ENCODE measurements at regions not wholly inside any gene's neighbourhood (a gene's known extent, or its start where the extent isn't known, plus 50 kb on each side); places are given as distances from the start of the nearest gene placed in this dataset.

- no peak overlapping the region for H3K4me3 ChIP-seq (ENCODE audit: low read length)
- H3K4me1 ChIP-seq (ENCODE audit: control insufficient read depth, low read length), result peaks cover 27% of the 10 kb centered on the region
- no peaks in the 10 kb centered on the region for H4K20me1 ChIP-seq (ENCODE audit: control insufficient read depth, insufficient read depth, low read depth, low read length)
- H3K4me2 ChIP-seq (ENCODE audit: low read length), result no peak overlapping the region
- no peak overlapping the region for H3K27ac ChIP-seq (ENCODE audit: low read depth, low read length)
- peaks cover 6% of the 10 kb centered on the region; the same call in 1 of the 2 replicates for H3K27me3 ChIP-seq (ENCODE audit: control insufficient read depth, low read length)
- H3K9me3 ChIP-seq (ENCODE audit: control insufficient read depth, insufficient read depth, low read length), result no peaks in the 10 kb centered on the region
- no peak for TF ChIP-seq EZH2phosphoT487 (IDR thresholded peaks at IDR 0.05; ENCODE audit: borderline replicate concordance, low read length)
- TF ChIP-seq CTCF (IDR thresholded peaks at IDR 0.05; ENCODE audit: low read depth, low read length, poor library complexity, severe bottlenecking), result no peak
- no peaks in the 10 kb centered on the region for H3K79me2 ChIP-seq (ENCODE audit: control insufficient read depth, low read length)
- no peaks in the 10 kb centered on the region; the same call in 1 of the 2 replicates for H3F3A ChIP-seq (ENCODE audit: control insufficient read depth, insufficient read depth)
- H3K36me3 ChIP-seq (ENCODE audit: control insufficient read depth, low read length), result no peaks in the 10 kb centered on the region
- no peaks in the 10 kb centered on the region for H3K9me2 ChIP-seq (replicated peaks; ENCODE audit: control insufficient read depth, low read length)
Measured at GRCh38 chr16:85333744-85334640, 221.7 kb upstream of the CIBAR2 start.

GRCh38 chr16:85334718-85335583 is 222.7 kb upstream of the CIBAR2 start:
- Histone ChIP-seq H3K4me2 (ENCODE audit: low read length) (peak overlapping the region; percentile 37; the same call in 1 of the 2 replicates), H3F3A (ENCODE audit: control insufficient read depth, insufficient read depth) (no peaks in the 10 kb centered on the region; the same call in 1 of the 2 replicates), H3K36me3 (ENCODE audit: control insufficient read depth, low read length) (no peaks in the 10 kb centered on the region), H3K4me3 (ENCODE audit: low read length) (no peak overlapping the region), H3K27ac (ENCODE audit: low read depth, low read length) (no peak overlapping the region), H3K4me1 (ENCODE audit: control insufficient read depth, low read length) (peaks cover 18% of the 10 kb centered on the region), H4K20me1 (ENCODE audit: control insufficient read depth, insufficient read depth, low read depth, low read length) (no peaks in the 10 kb centered on the region), H3K9me2 (replicated peaks; ENCODE audit: control insufficient read depth, low read length) (no peaks in the 10 kb centered on the region), H3K79me2 (ENCODE audit: control insufficient read depth, low read length) (no peaks in the 10 kb centered on the region), H3K9me3 (ENCODE audit: control insufficient read depth, insufficient read depth, low read length) (no peaks in the 10 kb centered on the region), H3K27me3 (ENCODE audit: control insufficient read depth, low read length) (peaks cover 3% of the 10 kb centered on the region; the same call in 1 of the 2 replicates)
- TF ChIP-seq CTCF (IDR thresholded peaks at IDR 0.05; ENCODE audit: low read depth, low read length, poor library complexity, severe bottlenecking) (peak; percentile 14), EZH2phosphoT487 (IDR thresholded peaks at IDR 0.05; ENCODE audit: borderline replicate concordance, low read length) (no peak)

- Histone ChIP-seq H3K79me2 (ENCODE audit: control insufficient read depth, low read length) (no peaks in the 10 kb centered on the region), H4K20me1 (ENCODE audit: control insufficient read depth, insufficient read depth, low read depth, low read length) (no peaks in the 10 kb centered on the region), H3K36me3 (ENCODE audit: control insufficient read depth, low read length) (no peaks in the 10 kb centered on the region), H3F3A (ENCODE audit: control insufficient read depth, insufficient read depth) (no peaks in the 10 kb centered on the region; the same call in 1 of the 2 replicates), H3K9me3 (ENCODE audit: control insufficient read depth, insufficient read depth, low read length) (no peaks in the 10 kb centered on the region), H3K27ac (ENCODE audit: low read depth, low read length) (no peak overlapping the region), H3K4me1 (ENCODE audit: control insufficient read depth, low read length) (peaks cover 10% of the 10 kb centered on the region), H3K4me2 (ENCODE audit: low read length) (no peak overlapping the region), H3K4me3 (ENCODE audit: low read length) (no peak overlapping the region), H3K27me3 (ENCODE audit: control insufficient read depth, low read length) (peaks cover 3% of the 10 kb centered on the region; the same call in 1 of the 2 replicates), H3K9me2 (replicated peaks; ENCODE audit: control insufficient read depth, low read length) (no peaks in the 10 kb centered on the region)
- TF ChIP-seq CTCF (IDR thresholded peaks at IDR 0.05; ENCODE audit: low read depth, low read length, poor library complexity, severe bottlenecking), result no peak
- TF ChIP-seq EZH2phosphoT487 (IDR thresholded peaks at IDR 0.05; ENCODE audit: borderline replicate concordance, low read length), result no peak
Measured at GRCh38 chr16:85335584-85336491, 223.6 kb upstream of the CIBAR2 start.
